IPS-18a (cell line): ENCODE measurements at regions not wholly inside any gene's neighbourhood (a gene's known extent, or its start where the extent isn't known, plus 50 kb on each side); places are given as distances from the start of the nearest gene placed in this dataset.

Source experiments
- H3K27ac ChIP-seq: one replicate; pipeline ENCODE4 v1.5.1; 2013; ENCODE audit warnings: low read length
- H3K27me3 ChIP-seq: one replicate; pipeline ENCODE4 v1.6.1; 2013; ENCODE audit warnings: mild to moderate bottlenecking, low read length; ENCODE audit not compliant: control insufficient read depth, insufficient read depth
- H3K36me3 ChIP-seq: one replicate; pipeline ENCODE4 v1.6.1; 2013; ENCODE audit warnings: low read depth, low read length; ENCODE audit not compliant: control insufficient read depth
- H3K4me1 ChIP-seq: one replicate; pipeline ENCODE4 v1.6.1; 2013; ENCODE audit warnings: low read depth, low read length; ENCODE audit not compliant: control insufficient read depth
- H3K4me3 ChIP-seq: one replicate; pipeline ENCODE4 v1.5.1; 2013; ENCODE audit warnings: low read length
- H3K9ac ChIP-seq: one replicate; pipeline ENCODE4 v1.6.1; 2013; ENCODE audit warnings: mild to moderate bottlenecking, low read length, moderate library complexity
- H3K9me3 ChIP-seq: one replicate; pipeline ENCODE4 v1.6.1; 2013; ENCODE audit warnings: low read depth, low read length; ENCODE audit not compliant: control insufficient read depth

DNA sequence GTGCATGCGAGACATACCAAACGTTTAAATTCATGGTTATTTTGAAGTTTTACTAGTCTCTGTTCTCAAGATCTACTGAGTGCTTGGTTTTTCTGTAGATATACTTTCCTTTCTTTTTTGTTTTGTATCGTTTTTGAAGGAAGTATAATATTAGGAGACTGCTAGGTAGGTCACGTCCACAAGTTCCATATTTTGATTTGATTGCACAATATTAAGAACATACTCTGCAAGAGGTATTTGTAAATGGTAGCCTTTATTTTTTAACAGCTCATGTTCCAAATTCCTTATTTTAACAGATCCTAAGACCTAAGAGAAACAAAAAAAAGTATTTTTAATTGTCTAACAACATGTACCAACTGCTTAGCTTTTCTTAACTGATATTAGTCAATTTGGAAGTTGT lies 156.7 kb downstream of the SERPINI1 start:
- H3K36me3 ChIP-seq, result no peaks in the 10 kb centered on the region
- no peaks in the 10 kb centered on the region for H3K9me3 ChIP-seq
- no peaks in the 10 kb centered on the region for H3K27me3 ChIP-seq
- H3K27ac ChIP-seq, result no peak overlapping the region
- no peak overlapping the region for H3K4me3 ChIP-seq
- no peak overlapping the region for H3K9ac ChIP-seq
- H3K4me1 ChIP-seq, result peaks cover 10% of the 10 kb centered on the region

DNA sequence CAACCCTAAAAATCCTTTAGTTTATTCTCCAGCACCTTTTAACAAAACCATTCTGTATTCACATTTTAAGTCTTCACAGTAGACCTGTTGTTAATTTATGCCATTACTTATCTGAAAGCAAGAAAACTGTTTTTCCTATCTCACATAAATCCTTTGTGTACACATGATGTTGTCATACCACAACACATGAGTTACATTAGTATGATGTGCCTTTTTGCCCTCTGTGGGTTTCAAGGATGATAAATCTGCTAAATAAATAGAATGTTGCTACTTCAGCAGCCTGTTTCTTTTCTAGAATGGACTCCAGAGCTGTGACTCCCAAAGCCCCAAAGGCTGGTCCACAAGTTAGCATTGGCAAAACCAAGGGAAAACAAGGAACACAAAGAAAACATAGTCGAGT lies 151.6 kb downstream of the SERPINI1 start:
- Histone ChIP-seq H3K9ac (no peak overlapping the region), H3K27ac (no peak overlapping the region), H3K27me3 (no peaks in the 10 kb centered on the region), H3K4me3 (no peak overlapping the region), H3K4me1 (no peaks in the 10 kb centered on the region), H3K9me3 (no peaks in the 10 kb centered on the region), H3K36me3 (no peaks in the 10 kb centered on the region)

DNA sequence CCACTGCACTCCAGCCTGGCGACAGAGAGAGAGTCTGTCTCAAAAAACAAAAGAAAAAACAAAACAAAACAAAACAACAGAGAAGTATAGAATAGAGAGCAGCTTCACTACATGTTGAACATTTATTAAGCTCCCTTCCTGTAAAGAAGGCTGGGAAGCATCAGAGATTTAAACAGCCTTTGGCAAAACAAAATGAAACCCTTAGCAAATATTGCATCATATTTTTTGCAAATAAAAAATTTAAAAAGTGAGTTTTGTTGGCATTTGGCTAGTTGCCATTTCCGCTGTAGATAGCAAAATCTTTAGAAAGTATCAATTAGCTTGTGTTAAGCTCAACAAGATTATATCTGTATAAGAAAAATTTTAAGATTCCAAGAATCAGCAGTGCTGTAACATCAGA lies 151.2 kb downstream of the SERPINI1 start:
- Histone ChIP-seq H3K27me3 (no peaks in the 10 kb centered on the region), H3K4me3 (no peak overlapping the region), H3K36me3 (no peaks in the 10 kb centered on the region), H3K27ac (no peak overlapping the region), H3K9me3 (no peaks in the 10 kb centered on the region), H3K4me1 (no peaks in the 10 kb centered on the region), H3K9ac (no peak overlapping the region)

DNA sequence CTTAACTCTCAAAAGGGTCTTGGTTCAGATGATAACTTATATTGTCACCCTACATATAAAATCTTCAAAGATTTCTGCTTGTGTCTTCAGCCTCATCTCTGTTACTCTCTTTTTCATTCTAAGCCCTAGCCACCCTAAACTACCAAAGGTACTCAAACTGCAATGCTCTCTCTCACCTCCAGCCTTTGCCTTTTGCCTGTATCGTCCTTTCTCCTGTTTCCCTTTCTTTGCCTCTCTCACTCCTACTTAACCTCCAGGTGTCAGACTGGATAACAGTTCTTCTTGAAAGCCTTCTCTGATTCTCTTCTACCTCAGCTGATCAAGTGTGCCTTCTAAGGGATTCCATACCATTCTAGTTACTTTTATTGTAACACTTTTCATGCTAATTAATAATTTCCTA lies 149.8 kb downstream of the SERPINI1 start:
- Histone ChIP-seq H3K27me3 (no peaks in the 10 kb centered on the region), H3K9me3 (no peaks in the 10 kb centered on the region), H3K36me3 (no peaks in the 10 kb centered on the region), H3K27ac (no peak overlapping the region), H3K4me1 (no peaks in the 10 kb centered on the region), H3K4me3 (no peak overlapping the region), H3K9ac (no peak overlapping the region)

DNA sequence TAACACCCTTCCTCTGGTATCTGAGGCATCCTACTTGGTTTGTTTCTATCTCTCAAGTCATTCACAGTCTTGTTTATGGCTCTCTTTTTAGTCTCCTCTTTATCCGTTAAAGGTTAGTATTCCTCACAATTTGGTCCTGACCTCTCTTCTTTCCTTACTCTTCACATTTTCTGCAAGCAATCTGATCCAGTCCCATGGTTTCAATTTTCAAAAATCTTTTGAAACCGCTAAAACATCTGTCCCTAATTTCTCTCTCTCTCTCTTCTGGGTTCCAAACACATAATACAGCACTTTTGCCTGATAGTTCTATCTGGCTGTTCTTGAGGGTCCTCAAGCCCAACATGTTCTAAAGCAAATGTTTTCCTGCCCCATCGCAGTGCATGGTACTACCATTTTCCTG lies 149.0 kb downstream of the SERPINI1 start:
- no peak overlapping the region for H3K4me3 ChIP-seq
- H3K4me1 ChIP-seq, result no peaks in the 10 kb centered on the region
- H3K27ac ChIP-seq, result no peak overlapping the region
- no peaks in the 10 kb centered on the region for H3K27me3 ChIP-seq
- no peak overlapping the region for H3K9ac ChIP-seq
- no peaks in the 10 kb centered on the region for H3K36me3 ChIP-seq
- no peaks in the 10 kb centered on the region for H3K9me3 ChIP-seq

DNA sequence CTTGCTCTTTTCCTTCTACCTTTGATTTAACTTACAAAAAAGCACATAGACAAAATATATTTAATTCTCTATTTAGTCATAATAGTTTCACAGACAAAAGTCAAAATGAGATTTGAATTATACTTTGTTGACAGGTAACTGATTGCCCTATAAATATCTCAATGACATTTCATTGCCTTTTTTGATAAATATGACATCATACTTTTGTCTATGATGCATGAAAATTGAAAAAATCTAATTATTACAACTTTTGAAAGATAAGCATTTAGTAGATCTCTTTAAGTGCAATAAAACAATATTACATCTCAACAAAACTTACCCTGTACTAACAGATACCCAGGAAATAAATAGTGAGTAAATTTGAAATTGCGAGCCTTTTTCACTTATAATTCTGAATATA lies 147.9 kb downstream of the SERPINI1 start:
- H3K9me3 ChIP-seq, result no peaks in the 10 kb centered on the region
- H3K27ac ChIP-seq, result no peak overlapping the region
- no peak overlapping the region for H3K4me3 ChIP-seq
- H3K36me3 ChIP-seq, result no peaks in the 10 kb centered on the region
- H3K4me1 ChIP-seq, result no peaks in the 10 kb centered on the region
- no peak overlapping the region for H3K9ac ChIP-seq
- no peaks in the 10 kb centered on the region for H3K27me3 ChIP-seq

DNA sequence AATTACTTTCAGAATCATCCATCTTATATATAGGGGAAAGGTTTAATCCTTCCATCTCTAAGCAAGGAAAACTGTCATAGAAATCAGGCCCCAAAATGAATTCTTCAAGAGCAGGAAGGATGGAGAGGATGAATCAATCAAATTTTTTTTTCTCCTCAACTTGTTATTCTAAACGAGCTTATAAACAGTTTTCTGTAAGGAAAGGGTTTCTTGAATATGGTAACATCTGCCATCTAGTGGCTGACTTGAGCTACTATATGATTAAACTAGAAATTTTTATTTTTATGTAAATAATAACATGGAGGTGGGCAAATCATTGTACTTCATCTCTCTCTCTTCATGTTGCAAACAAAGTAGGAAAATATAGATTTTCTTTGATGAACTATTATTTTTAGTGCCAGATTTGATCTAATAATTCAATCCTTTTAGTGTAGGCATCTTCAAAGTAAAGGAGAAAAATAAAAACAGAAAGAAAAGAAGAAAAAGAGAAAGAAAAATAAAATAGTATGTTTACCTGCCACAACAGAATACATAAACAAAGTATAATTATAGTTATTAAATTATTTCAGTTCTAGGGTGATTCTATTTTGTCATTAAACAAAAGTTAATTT lies 146.6 kb downstream of the SERPINI1 start:
- Histone ChIP-seq H3K9ac (no peak overlapping the region), H3K27ac (no peak overlapping the region), H3K36me3 (no peaks in the 10 kb centered on the region), H3K27me3 (no peaks in the 10 kb centered on the region), H3K9me3 (no peaks in the 10 kb centered on the region), H3K4me3 (no peak overlapping the region), H3K4me1 (no peaks in the 10 kb centered on the region)

DNA sequence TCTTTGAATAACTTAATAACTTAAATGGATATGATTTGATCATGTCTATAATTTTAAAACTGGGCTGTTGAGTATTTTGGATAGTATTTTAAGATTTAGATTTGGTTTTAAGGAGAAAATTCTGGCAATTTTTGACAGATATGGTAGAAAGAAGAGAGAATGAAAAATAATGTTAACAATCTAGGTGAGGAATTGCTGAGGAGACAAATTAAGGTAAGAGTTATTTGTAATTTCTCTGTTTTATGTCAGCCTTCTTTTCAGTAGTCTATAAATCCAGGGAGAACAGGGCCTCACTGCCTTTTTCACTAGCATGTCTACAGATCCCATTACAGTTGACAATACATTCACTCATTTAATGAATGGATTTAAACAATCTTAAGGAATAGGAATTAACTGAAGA lies 144.7 kb downstream of the SERPINI1 start:
- H3K9ac ChIP-seq, result no peak overlapping the region
- no peaks in the 10 kb centered on the region for H3K4me1 ChIP-seq
- no peaks in the 10 kb centered on the region for H3K36me3 ChIP-seq
- no peak overlapping the region for H3K27ac ChIP-seq
- H3K4me3 ChIP-seq, result no peak overlapping the region
- no peaks in the 10 kb centered on the region for H3K9me3 ChIP-seq
- H3K27me3 ChIP-seq, result no peaks in the 10 kb centered on the region

DNA sequence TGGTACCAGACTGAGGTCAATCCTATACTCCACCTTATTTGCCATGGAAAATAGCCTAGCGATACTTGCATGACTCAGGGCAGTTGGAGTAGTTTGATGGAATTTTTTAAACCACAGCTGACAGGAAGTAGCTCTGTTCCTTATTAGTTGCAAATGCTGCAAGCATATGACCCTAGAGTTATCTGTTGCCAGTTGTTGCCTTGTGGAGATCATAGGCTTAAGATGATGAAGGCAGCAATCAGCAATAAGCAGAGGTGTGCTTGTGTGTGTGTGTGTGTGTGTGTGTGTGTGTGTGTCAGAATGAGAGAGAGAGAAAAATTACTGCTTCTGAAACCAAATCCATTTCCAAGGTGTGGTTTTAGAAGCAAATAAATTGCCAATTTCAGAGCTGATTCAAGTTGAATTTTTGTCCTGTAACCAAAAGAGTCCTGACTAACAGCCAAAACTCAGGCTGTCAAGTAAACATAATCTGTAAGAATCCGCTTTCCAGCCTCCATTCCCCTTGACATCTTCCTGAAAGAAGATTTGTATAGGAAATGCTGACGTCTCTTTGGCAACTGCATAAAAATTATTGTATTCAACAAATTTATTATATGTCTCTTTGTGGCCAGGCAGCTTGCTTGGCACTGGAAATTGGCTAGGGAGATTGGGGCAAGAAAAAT lies 141.2 kb downstream of the SERPINI1 start:
- Histone ChIP-seq H3K27ac (no peak overlapping the region), H3K27me3 (no peaks in the 10 kb centered on the region), H3K9me3 (no peaks in the 10 kb centered on the region), H3K4me3 (no peak overlapping the region), H3K36me3 (no peaks in the 10 kb centered on the region), H3K4me1 (no peaks in the 10 kb centered on the region), H3K9ac (no peak overlapping the region)
